ENCODE measurements at regions not wholly inside any gene's neighbourhood (a gene's known extent, or its start where the extent isn't known, plus 50 kb on each side); places are given as distances from the start of the nearest gene placed in this dataset.

DNA sequence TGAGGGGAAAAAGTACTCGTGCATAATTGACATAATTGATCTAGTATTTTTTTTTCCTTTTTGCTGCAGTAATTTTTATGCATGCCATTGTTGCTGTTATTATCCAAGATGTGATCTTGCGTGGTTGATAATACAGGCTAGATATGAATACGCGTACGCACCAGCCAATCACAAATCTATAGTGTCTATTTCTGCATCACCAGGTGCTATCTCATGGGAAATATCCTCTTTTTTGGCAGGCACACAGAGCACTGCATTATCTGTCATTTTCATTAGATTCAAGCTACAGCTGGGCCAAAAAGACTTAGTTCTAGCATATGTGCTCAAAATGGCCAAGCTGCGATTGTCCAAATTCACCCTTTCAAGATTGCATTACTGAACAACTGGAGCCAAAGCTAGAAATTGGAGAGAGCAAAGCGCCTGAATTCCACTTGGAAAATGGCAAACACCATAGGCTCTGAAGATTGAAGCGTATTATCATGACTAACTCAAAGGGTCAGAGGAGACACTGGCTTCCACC, 181.1 kb downstream of the TSHZ3 start:
- TF ChIP-seq TSHZ2 (CRISPR knock-in tag; IDR thresholded peaks at IDR 0.05), result no peak
- TF ChIP-seq PATZ1 (CRISPR knock-in tag; IDR thresholded peaks at IDR 0.05; ENCODE audit: borderline replicate concordance), result no peak
- TF ChIP-seq, protein P1, sequence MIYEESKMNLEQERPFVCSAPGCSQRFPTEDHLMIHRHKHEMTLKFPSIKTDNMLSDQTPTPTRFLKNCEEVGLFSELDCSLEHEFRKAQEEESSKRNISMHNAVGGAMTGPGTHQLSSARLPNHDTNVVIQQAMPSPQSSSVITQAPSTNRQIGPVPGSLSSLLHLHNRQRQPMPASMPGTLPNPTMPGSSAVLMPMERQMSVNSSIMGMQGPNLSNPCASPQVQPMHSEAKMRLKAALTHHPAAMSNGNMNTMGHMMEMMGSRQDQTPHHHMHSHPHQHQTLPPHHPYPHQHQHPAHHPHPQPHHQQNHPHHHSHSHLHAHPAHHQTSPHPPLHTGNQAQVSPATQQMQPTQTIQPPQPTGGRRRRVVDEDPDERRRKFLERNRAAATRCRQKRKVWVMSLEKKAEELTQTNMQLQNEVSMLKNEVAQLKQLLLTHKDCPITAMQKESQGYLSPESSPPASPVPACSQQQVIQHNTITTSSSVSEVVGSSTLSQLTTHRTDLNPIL (CRISPR knock-in tag; IDR thresholded peaks at IDR 0.05; ENCODE audit: low read depth), result no peak
- no peak for TF ChIP-seq ZFP3 (CRISPR knock-in tag; IDR thresholded peaks at IDR 0.05)
- no peak for TF ChIP-seq ESRRG (CRISPR knock-in tag; IDR thresholded peaks at IDR 0.05)
- no peak for TF ChIP-seq OSR1 (CRISPR knock-in tag; IDR thresholded peaks at IDR 0.05)
- no peak for TF ChIP-seq GLIS3 (CRISPR knock-in tag; IDR thresholded peaks at IDR 0.05)
- no peak for TF ChIP-seq ISL1 (CRISPR knock-in tag; IDR thresholded peaks at IDR 0.05)
- TF ChIP-seq, protein P2, sequence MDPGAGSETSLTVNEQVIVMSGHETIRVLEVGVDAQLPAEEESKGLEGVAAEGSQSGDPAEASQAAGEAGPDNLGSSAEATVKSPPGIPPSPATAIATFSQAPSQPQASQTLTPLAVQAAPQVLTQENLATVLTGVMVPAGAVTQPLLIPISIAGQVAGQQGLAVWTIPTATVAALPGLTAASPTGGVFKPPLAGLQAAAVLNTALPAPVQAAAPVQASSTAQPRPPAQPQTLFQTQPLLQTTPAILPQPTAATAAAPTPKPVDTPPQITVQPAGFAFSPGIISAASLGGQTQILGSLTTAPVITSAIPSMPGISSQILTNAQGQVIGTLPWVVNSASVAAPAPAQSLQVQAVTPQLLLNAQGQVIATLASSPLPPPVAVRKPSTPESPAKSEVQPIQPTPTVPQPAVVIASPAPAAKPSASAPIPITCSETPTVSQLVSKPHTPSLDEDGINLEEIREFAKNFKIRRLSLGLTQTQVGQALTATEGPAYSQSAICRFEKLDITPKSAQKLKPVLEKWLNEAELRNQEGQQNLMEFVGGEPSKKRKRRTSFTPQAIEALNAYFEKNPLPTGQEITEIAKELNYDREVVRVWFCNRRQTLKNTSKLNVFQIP (CRISPR knock-in tag; IDR thresholded peaks at IDR 0.05; ENCODE audit: borderline replicate concordance, low read depth), result no peak
- no peak for TF ChIP-seq RARB (CRISPR knock-in tag; IDR thresholded peaks at IDR 0.05)
- no peak for TF ChIP-seq ZNF565 (CRISPR knock-in tag; conservative IDR thresholded peaks at IDR 0.05; ENCODE audit: low read depth)
- TF ChIP-seq ARNTL (CRISPR knock-in tag; IDR thresholded peaks at IDR 0.05; ENCODE audit: borderline replicate concordance, low read depth), result no peak

Data from SK-N-SH treated with all-trans-retinoic acid at 6 μM for 48 hours (cell line).